MCF 10A (cell line): ENCODE measurements at regions not wholly inside any gene's neighbourhood (a gene's known extent, or its start where the extent isn't known, plus 50 kb on each side); places are given as distances from the start of the nearest gene placed in this dataset.

Experiments
- BruUV-seq: library from RNA; stranded (reverse); fragments of 400-500 nt; replicated peaks from 2 replicates; lab custom pipeline; 2021; lab: Mats Ljungman, UMichigan
- CTCF ChIA-PET: fragments of 300-600 bp; sonication (Branson Sonifier 250); formaldehyde crosslinking; extraction: SDS; loops from one replicate; lab custom pipeline; 2021; ENCODE audit warnings: antibody characterized with exemption, inconsistent platforms; lab: Yijun Ruan, JAX
- POLR2A ChIA-PET: fragments of 300-600, 350-650 bp; sonication (Branson Sonifier 250); formaldehyde crosslinking; extraction: SDS; loops from one replicate; lab custom pipeline; 2020; ENCODE audit warnings: antibody characterized with exemption, inconsistent platforms; lab: Yijun Ruan, JAX
- DNase-seq: peaks from one replicate; pipeline ENCODE4 v3.0.0-alpha.2; 2018; ENCODE audit not compliant: unreplicated experiment
- H3K27ac Mint-ChIP-seq: one replicate; pipeline ENCODE4 v1.8.0; 2022; ENCODE audit warnings: mild to moderate bottlenecking, low read depth, mixed read lengths; ENCODE audit not compliant: unreplicated experiment
- H3K27me3 Mint-ChIP-seq: one replicate; pipeline ENCODE4 v1.8.0; 2022; ENCODE audit warnings: mixed read lengths; ENCODE audit not compliant: insufficient read depth, unreplicated experiment
- H3K36me3 Mint-ChIP-seq: one replicate; pipeline ENCODE4 v1.8.0; 2022; ENCODE audit warnings: mild to moderate bottlenecking, moderate library complexity, mixed read lengths; ENCODE audit not compliant: insufficient read depth, unreplicated experiment
- H3K4me1 Mint-ChIP-seq: one replicate; pipeline ENCODE4 v1.8.0; 2022; ENCODE audit warnings: mixed read lengths; ENCODE audit not compliant: insufficient read depth, unreplicated experiment
- H3K4me3 Mint-ChIP-seq: one replicate; pipeline ENCODE4 v1.8.0; 2022; ENCODE audit warnings: mild to moderate bottlenecking, moderate library complexity, mixed read lengths; ENCODE audit not compliant: unreplicated experiment
- H3K9me3 Mint-ChIP-seq: one replicate; pipeline ENCODE4 v1.8.0; 2022; ENCODE audit warnings: mixed read lengths; ENCODE audit not compliant: unreplicated experiment
- intact Hi-C: fragments of 100-400 bp; cut with micrococcal nuclease; formaldehyde crosslinking; loops from 2 replicates; pipeline ENCODE4 v1.14.1; 2022
- TF ChIP-seq, protein P1 (sequence below): fragments of 200-600 bp; IDR thresholded peaks from one replicate; pipeline ENCODE4 v1.8.0; 2022; ENCODE audit warnings: antibody characterized with exemption, mild to moderate bottlenecking; ENCODE audit not compliant: unreplicated experiment

DNA sequence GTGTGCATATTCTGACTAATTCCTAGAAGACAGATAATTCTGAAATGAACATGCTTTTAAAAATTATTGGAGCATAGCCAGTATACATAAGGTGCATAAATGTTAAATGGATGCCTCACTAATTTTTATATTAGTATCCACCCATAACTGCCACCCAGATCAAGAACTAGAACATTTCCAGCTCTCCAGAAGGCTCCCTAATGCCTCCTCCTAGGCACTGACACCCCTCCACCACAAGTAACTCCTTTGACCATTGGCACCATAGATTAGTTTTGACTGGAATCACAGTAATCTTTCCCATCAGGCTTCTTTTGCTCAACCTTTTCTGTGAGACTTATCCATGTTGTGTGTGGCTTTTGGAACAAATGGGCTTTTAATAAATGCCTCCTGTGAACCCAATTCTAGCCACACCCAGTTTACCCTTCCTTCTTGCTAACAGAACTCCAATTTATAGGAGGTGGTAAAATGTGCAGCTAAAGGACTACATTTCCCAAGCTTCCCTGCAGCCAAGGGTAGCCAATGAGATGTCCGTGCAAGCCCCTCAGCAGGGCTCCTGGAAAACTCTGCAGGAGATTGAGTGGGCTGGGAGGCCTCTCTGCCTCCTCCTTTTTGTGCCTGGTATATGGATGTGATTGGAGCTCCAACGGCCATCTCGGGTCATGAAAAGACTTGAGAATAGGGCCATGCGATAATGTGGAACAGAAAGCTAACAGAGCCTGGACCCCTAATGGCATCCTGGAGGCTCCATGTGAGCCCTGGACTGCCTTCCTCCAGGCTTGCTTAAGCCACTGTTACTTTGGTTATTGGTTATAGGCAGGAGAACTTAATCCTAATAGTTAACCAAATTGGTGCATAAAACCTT lies 322.6 kb upstream of the TLE3 start:
- TF ChIP-seq, protein P1, sequence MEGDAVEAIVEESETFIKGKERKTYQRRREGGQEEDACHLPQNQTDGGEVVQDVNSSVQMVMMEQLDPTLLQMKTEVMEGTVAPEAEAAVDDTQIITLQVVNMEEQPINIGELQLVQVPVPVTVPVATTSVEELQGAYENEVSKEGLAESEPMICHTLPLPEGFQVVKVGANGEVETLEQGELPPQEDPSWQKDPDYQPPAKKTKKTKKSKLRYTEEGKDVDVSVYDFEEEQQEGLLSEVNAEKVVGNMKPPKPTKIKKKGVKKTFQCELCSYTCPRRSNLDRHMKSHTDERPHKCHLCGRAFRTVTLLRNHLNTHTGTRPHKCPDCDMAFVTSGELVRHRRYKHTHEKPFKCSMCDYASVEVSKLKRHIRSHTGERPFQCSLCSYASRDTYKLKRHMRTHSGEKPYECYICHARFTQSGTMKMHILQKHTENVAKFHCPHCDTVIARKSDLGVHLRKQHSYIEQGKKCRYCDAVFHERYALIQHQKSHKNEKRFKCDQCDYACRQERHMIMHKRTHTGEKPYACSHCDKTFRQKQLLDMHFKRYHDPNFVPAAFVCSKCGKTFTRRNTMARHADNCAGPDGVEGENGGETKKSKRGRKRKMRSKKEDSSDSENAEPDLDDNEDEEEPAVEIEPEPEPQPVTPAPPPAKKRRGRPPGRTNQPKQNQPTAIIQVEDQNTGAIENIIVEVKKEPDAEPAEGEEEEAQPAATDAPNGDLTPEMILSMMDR: no peak
- Mint-ChIP-seq H3K36me3 (no peaks in the 10 kb centered on the region), H3K4me3 (no peak overlapping the region), H3K27me3 (peaks cover 85% of the 10 kb centered on the region), H3K9me3 (no peaks in the 10 kb centered on the region), H3K27ac (no peak overlapping the region), H3K4me1 (no peaks in the 10 kb centered on the region)
- BruUV-seq: no TSS peak
- intact Hi-C loops: no loop called here
- ChIA-PET POLR2A (interaction anchor here (0.6 kb wide), 1 partner anchor 239 kb away, joined by 4 read pairs; no protein-coding TSS in a partner anchor), CTCF (no interaction called here)
- no peak for DNase-seq

DNA sequence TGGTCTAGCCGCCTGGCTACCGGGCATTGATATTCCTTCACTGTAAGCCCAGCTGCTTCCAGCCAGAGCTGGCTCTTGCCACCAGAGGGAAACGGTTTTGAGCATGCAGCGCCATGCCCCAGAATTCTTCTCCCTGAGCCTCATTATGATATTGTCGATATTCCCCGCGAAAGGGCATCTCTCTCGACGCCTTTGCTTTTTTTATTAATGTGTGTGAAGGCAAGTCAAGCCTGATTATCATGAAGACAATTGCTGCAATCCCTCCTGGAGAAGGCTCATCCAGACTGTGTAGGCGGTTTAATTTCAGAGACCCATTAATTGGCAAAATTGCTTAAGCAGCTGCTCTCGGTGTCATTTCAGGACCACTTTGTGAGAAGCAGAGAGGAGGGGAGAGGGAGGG lies 321.2 kb upstream of the TLE3 start:
- Mint-ChIP-seq H3K9me3 (no peaks in the 10 kb centered on the region), H3K27ac (no peak overlapping the region), H3K27me3 (peaks cover 75% of the 10 kb centered on the region), H3K4me3 (no peak overlapping the region), H3K4me1 (no peaks in the 10 kb centered on the region), H3K36me3 (no peaks in the 10 kb centered on the region)
- POLR2A ChIA-PET: no interaction called here
- DNase-seq: no peak
- intact Hi-C loops: no loop called here
- TF ChIP-seq, protein P1: no peak
- no TSS peak for BruUV-seq
- CTCF ChIA-PET: no interaction called here

DNA sequence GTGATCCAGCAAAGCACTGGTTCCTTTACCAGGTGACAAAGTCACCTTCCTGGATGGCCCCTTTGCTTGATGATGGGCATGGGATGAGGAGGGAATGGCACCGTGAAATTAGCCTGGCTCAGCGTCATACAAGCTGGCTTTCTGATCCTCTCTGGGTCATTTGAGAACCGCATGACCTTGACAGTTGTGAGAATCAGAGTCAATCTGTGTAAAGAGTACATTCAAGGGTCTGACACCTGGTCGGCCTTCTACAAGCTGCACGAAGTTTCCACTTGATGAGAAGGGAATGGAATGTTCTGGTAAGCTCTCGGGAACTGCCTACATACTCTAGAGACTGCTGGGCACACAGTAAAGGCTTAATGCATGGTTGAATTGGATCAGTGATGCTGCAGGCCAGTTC lies 319.8 kb upstream of the TLE3 start:
- intact Hi-C loops: no loop called here
- peaks cover 63% of the 10 kb centered on the region for H3K27me3 Mint-ChIP-seq
- no peak for DNase-seq
- ChIA-PET CTCF (interaction anchor here (0.5 kb wide), 1 partner anchor 825 kb away, joined by 3 read pairs; no protein-coding TSS in a partner anchor), POLR2A (no interaction called here)
- no peaks in the 10 kb centered on the region for H3K36me3 Mint-ChIP-seq
- TF ChIP-seq, protein P1: no peak
- H3K4me3 Mint-ChIP-seq: no peak overlapping the region
- H3K4me1 Mint-ChIP-seq: no peaks in the 10 kb centered on the region
- no peak overlapping the region for H3K27ac Mint-ChIP-seq
- H3K9me3 Mint-ChIP-seq: no peaks in the 10 kb centered on the region
- BruUV-seq: no TSS peak

DNA sequence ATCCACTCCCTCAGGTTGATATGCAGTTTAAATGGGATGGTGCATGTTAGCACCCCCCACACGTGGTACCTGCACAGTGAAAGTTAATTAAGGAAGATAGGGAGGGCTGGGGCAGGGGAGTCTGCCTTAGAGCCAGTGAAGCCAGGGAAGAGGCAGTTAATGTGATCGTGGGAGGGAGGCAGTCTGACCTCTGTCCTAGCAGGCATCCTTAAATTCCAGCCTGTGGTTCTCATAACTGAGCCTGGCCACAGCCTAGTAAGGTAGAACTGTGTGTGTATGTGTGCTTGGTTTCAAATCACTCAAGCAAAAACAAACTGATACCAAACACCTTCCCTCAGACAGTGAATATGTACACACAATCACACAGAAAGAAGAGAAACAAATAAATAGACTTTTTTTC lies 319.1 kb upstream of the TLE3 start:
- no TSS peak for BruUV-seq
- H3K9me3 Mint-ChIP-seq: no peaks in the 10 kb centered on the region
- no peak overlapping the region for H3K4me3 Mint-ChIP-seq
- intact Hi-C loops: no loop called here
- CTCF ChIA-PET: no interaction called here
- H3K36me3 Mint-ChIP-seq: no peaks in the 10 kb centered on the region
- H3K4me1 Mint-ChIP-seq: no peaks in the 10 kb centered on the region
- H3K27ac Mint-ChIP-seq: no peak overlapping the region
- TF ChIP-seq, protein P1: no peak
- POLR2A ChIA-PET: no interaction called here
- H3K27me3 Mint-ChIP-seq: peaks cover 56% of the 10 kb centered on the region
- no peak for DNase-seq
